Body of pancreas (tissue), 4 donors: ENCODE measurements at regions not wholly inside any gene's neighbourhood (a gene's known extent, or its start where the extent isn't known, plus 50 kb on each side); places are given as distances from the start of the nearest gene placed in this dataset.

Experiments
- ATAC-seq: fragments of 150-250 bp; one replicate; pipeline ENCODE4 v1.9.1; 2016
- DNase-seq, 4 donors: peaks; one replicate each; pipeline ENCODE4 v3.0.0-alpha.2; 2019
- H3K27ac ChIP-seq, 4 donors: fragments of 200-600 bp; sonication (generic); 1 replicate in 3 of 4; 2 replicates in 1 of 4; pipeline versions ENCODE4 v1.5.1 to v1.6.1; 2016 to 2019; ENCODE audit warnings: mild to moderate bottlenecking in 1 of 4, mixed read lengths in 1 of 4, moderate library complexity in 1 of 4
- H3K27me3 ChIP-seq, 2 donors: fragments of 200-600 bp; sonication (generic); one replicate each; pipeline ENCODE4 v1.6.0; 2016; ENCODE audit warnings: mild to moderate bottlenecking in 1 of 2
- H3K36me3 ChIP-seq, 2 donors: fragments of 200-600 bp; sonication (generic); replicated peaks in 1 of 2; 2 replicates each; pipeline ENCODE4 v1.5.1; 2016; ENCODE audit warnings: low read depth in 2 of 2; ENCODE audit not compliant: insufficient read depth in 1 of 2
- H3K4me1 ChIP-seq: fragments of 200-600 bp; sonication (generic); one replicate; pipeline ENCODE4 v1.6.0; 2016
- H3K4me3 ChIP-seq, 2 donors: fragments of 200-600 bp; sonication (generic); 1 replicate in 1 of 2; 2 replicates in 1 of 2; pipeline ENCODE4 v1.5.1; 2016 to 2019
- H3K9me3 ChIP-seq, 3 donors: fragments of 200-600 bp; sonication (generic); 1 replicate in 2 of 3; 2 replicates in 1 of 3; pipeline ENCODE4 v1.5.1; 2016
- POLR2A ChIP-seq, 3 donors: fragments of 450-650 bp; IDR thresholded peaks; one replicate each; pipeline ENCODE4 v1.6.1; 2016; ENCODE audit warnings: antibody characterized with exemption in 3 of 3, mild to moderate bottlenecking in 2 of 3
- WGBS, 2 donors: methylation state at CpG; one replicate each; pipeline ENCODE4 v1.1.5; 2017; 5-methylcytosine and 5-hydroxymethylcytosine counted together
- intact Hi-C: fragments of 100-400 bp; cut with DNase I; formaldehyde crosslinking; loops from one replicate; pipeline ENCODE4 v1.15.1; 2023
- TF ChIP-seq, protein P1 (sequence below), 7 experiments: fragments of 450-650 bp in 4 of 7; fragments of 200-600 bp in 3 of 7; sonication (generic) in 3 of 7; IDR thresholded peaks; one replicate each; pipeline ENCODE4 v1.5.1; 2016 to 2019; ENCODE audit warnings: antibody characterized with exemption in 7 of 7

DNA sequence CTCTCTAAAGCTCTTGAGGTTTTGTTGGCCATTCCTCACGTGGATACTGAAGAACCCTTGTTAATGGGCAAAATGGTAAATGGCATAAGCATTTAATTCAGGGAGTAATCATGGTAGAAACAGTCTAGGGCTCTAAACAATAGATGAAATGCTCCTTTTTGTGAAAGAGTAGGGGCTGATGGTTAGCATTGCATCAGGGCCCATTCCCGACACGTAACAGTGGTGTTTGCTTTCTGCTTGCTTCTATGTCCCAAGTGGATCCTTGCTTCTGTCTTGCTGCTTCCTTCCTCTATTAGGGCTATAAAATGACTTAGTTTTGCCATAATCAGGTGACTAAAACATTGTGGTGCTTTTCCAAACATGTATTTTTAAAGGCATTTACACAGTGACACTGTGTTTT is 230.9 kb upstream of the AFF2 start:
- H3K4me1 ChIP-seq = no peaks in the 10 kb centered on the region
- no peak overlapping the region for H3K27ac ChIP-seq
- TF ChIP-seq POLR2A (IDR thresholded peaks at IDR 0.05) = no peak
- TF ChIP-seq, protein P1, sequence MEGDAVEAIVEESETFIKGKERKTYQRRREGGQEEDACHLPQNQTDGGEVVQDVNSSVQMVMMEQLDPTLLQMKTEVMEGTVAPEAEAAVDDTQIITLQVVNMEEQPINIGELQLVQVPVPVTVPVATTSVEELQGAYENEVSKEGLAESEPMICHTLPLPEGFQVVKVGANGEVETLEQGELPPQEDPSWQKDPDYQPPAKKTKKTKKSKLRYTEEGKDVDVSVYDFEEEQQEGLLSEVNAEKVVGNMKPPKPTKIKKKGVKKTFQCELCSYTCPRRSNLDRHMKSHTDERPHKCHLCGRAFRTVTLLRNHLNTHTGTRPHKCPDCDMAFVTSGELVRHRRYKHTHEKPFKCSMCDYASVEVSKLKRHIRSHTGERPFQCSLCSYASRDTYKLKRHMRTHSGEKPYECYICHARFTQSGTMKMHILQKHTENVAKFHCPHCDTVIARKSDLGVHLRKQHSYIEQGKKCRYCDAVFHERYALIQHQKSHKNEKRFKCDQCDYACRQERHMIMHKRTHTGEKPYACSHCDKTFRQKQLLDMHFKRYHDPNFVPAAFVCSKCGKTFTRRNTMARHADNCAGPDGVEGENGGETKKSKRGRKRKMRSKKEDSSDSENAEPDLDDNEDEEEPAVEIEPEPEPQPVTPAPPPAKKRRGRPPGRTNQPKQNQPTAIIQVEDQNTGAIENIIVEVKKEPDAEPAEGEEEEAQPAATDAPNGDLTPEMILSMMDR (IDR thresholded peaks at IDR 0.05) = no peak
- H3K27me3 ChIP-seq = no peaks in the 10 kb centered on the region
- intact Hi-C loops = no loop called here
- ATAC-seq (no peak), DNase-seq (no peak)
- H3K36me3 ChIP-seq = no peaks in the 10 kb centered on the region
- WGBS, 2 donors = 46 to 68% methylated on average over 3 of the region's 3 CpGs
- no peaks in the 10 kb centered on the region for H3K9me3 ChIP-seq
- H3K4me3 ChIP-seq = no peak overlapping the region

DNA sequence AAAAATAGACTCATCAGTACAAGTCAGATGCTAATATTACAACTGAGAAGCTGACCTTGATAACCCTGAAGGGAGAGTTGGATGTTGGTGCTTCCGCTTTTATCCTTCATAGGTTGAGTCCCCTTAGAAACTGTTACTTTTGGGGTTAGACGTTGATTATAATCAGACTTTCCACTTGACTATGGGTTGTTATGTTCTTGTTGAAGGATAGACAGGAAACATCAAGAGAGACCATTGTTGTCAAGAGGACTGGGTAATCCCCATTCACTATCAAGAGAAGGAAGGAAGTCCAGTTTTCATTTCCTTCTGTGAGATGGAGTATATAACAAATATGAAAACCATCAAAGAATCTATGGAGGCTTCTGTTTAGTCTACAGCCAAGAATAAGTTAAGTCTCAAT is 229.9 kb upstream of the AFF2 start:
- DNase-seq (no peak), ATAC-seq (no peak)
- H3K4me3 ChIP-seq = no peak overlapping the region
- no peaks in the 10 kb centered on the region for H3K9me3 ChIP-seq
- no peaks in the 10 kb centered on the region for H3K27me3 ChIP-seq
- no peak for TF ChIP-seq POLR2A (IDR thresholded peaks at IDR 0.05)
- TF ChIP-seq, protein P1 (IDR thresholded peaks at IDR 0.05) = no peak
- WGBS, 2 donors = 58 to 66% methylated on average over 2 of the region's 2 CpGs
- intact Hi-C loops = no loop called here
- no peak overlapping the region for H3K27ac ChIP-seq
- no peaks in the 10 kb centered on the region for H3K36me3 ChIP-seq
- H3K4me1 ChIP-seq = no peaks in the 10 kb centered on the region

DNA sequence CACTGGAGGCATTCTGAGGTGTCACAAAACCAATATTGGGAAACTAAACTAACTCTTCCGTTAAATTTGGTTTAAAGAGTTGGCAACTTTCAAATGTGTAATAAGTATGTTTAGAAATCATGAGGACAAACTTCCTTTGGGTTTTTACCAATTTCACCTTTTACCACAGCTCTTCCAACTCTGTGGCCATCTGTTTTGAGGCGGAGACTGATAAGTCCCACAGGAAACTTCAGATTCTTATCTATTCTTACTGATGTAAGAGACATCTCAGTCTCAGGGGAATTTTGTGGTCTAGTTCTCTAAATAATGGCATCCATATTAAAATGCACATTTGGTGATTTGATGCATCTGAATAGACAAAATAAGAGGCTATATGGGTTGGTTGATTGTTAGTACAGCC is 229.2 kb upstream of the AFF2 start:
- Histone ChIP-seq H3K9me3 (no peaks in the 10 kb centered on the region), H3K36me3 (no peaks in the 10 kb centered on the region), H3K27me3 (no peaks in the 10 kb centered on the region), H3K4me1 (no peaks in the 10 kb centered on the region), H3K27ac (no peak overlapping the region), H3K4me3 (no peak overlapping the region)
- 35 to 64% methylated on average over 2 of the region's 2 CpGs for WGBS, 2 donors
- intact Hi-C loops = no loop called here
- TF ChIP-seq, protein P1 (IDR thresholded peaks at IDR 0.05) = no peak
- no peak for TF ChIP-seq POLR2A (IDR thresholded peaks at IDR 0.05)
- DNase-seq (no peak), ATAC-seq (no peak)

DNA sequence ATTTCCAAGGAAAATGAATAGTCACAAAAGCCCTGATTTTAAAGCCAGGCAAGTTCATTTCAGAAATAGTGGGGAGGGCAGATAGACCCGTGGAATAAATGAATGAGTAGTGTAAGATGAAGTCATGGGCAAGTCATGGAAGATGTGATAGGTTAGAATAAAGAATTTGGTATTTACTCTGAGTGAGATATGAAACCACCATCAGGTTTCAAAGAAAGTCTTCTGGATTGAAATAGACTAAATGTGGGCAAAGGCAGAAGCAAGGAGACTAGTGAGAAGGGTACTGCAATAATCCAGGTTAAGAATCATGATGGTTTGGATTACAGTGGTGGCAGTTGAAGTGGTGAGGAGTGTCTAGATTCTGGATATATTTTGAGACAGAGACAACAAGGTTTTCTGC is 218.5 kb upstream of the AFF2 start:
- Histone ChIP-seq H3K27me3 (no peaks in the 10 kb centered on the region), H3K4me1 (no peaks in the 10 kb centered on the region), H3K4me3 (no peak overlapping the region), H3K36me3 (no peaks in the 10 kb centered on the region), H3K9me3 (no peaks in the 10 kb centered on the region), H3K27ac (no peak overlapping the region)
- 15 to 33% methylated on average over 1 of the region's 1 CpG for WGBS, 2 donors
- ATAC-seq = no peak
- intact Hi-C loops = no loop called here
- no peak for DNase-seq
- no peak for TF ChIP-seq POLR2A (IDR thresholded peaks at IDR 0.05)
- TF ChIP-seq, protein P1 (IDR thresholded peaks at IDR 0.05) = no peak

DNA sequence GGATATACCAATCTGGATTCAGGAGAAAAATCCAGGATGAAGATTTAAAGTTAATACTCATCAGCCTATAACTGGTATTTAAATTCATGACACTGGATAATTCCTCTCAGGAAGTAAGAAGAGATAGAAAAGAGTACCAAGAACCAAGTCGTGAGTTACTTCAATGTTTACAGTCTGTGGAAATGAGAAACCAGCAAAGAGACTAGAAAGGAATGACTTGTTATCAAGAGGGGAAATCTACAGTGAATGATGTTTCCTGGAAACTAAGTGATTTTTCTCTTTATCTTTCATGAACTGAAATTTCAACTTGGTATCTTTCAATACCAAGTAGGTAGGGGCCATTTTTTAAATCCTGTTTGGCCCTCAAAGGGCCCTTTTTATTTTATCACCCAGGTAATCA is 217.9 kb upstream of the AFF2 start:
- intact Hi-C loops = no loop called here
- Histone ChIP-seq H3K9me3 (no peaks in the 10 kb centered on the region), H3K27ac (no peak overlapping the region), H3K27me3 (no peaks in the 10 kb centered on the region), H3K4me3 (no peak overlapping the region), H3K36me3 (no peaks in the 10 kb centered on the region), H3K4me1 (no peaks in the 10 kb centered on the region)
- no peak for DNase-seq
- no peak for ATAC-seq
- TF ChIP-seq POLR2A (IDR thresholded peaks at IDR 0.05) = no peak
- TF ChIP-seq, protein P1 (IDR thresholded peaks at IDR 0.05) = no peak
- 19 to 25% methylated on average over 1 of the region's 1 CpG for WGBS, 2 donors
